ENCODE measurements at regions not wholly inside any gene's neighbourhood (a gene's known extent, or its start where the extent isn't known, plus 50 kb on each side); places are given as distances from the start of the nearest gene placed in this dataset.

DNA sequence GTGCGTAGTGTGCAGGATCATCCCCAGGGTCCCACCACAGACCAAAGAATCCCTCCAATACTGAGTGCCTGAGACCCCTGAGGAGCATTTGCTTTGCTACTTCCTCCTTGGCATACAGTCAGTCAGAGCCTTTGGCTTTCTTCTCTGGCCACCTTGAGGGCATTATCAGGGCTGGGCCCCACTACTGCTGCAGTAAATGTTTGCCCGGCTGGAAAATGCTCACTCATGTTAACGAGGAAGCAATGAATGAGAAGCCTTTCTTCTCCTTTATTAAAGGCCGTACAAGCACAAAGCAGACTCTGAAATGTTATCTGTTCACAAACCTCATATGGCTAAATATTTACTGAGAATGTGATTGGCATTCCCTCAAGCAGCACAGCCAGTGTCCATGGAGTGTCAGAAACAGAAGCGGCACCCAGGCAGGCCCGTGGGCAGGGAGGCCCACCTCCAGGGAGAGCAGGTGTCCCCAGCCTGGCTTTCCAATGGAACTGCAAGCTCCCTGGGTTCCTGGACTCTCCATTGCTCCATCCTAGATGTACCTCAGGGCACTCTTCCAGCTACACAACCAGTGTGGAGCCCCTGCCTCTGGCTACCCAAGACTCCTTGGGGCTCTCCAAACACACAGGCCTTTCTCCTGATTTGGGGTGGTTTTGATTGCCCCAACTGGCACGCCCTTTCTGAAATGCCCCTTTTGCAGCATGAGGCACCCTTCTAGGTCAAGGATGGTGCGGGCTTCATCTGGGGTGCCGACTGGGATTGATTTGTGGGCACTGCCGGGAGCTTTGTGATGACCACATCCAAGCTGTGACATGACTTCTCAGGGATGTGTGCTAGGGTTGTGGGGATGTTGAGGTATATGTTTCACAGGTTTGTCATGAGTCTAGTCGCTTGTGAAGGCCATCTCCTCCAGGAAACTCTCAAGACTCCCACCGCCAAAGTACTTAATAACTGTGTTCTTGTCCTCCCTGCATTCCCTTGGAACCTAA is 195.6 kb downstream of the FAM43A start:
- Histone ChIP-seq H4K20me1 (ENCODE audit: control insufficient read depth, insufficient read depth, low read length, poor library complexity, severe bottlenecking) (no peaks in the 10 kb centered on the region), H3K79me2 (ENCODE audit: control insufficient read depth, insufficient read depth, low read length) (no peaks in the 10 kb centered on the region), H3K27me3 (replicated peaks in 1 of 4; ENCODE audit: control extremely low read depth in 1 of 4, control insufficient read depth in 3 of 4, insufficient read depth in 4 of 4, low read length in 3 of 4) (no peaks in the 10 kb centered on the region), H3K27ac (ENCODE audit: low read length in 2 of 2) (no peak overlapping the region), H3K9me3 (ENCODE audit: control extremely low read depth in 1 of 3, control insufficient read depth in 2 of 3, insufficient read depth in 1 of 3, low read length in 2 of 3) (peaks cover 1 to 26% (median 17%) of the 10 kb centered on the region in 3 donors), H3K4me2 (replicated peaks; ENCODE audit: low read depth, low read length, poor library complexity, severe bottlenecking) (no peak overlapping the region), H3K4me1 (ENCODE audit: control insufficient read depth in 2 of 2, insufficient read depth in 2 of 2, low read length in 2 of 2) (peaks cover 15% of the 10 kb centered on the region in 2 donors), H3K9ac (ENCODE audit: low read length) (no peak overlapping the region), H3K36me3 (replicated peaks in 1 of 2; ENCODE audit: control extremely low read depth in 1 of 2, control insufficient read depth in 1 of 2, extremely low read depth in 1 of 2, insufficient read depth in 2 of 2, low read length in 1 of 2) (no peaks in the 10 kb centered on the region), H3K4me3 (ENCODE audit: control extremely low read depth in 1 of 5, extremely low read depth in 1 of 5, insufficient read depth in 1 of 5, low read depth in 2 of 5, low read length in 4 of 5) (no peak overlapping the region), H2AFZ (ENCODE audit: insufficient read depth, low read depth, low read length, poor library complexity, severe bottlenecking) (no peak overlapping the region)
- no peak for DNase-seq
- WGBS (ENCODE audit: insufficient coverage), result 80% methylated on average over 8 of the region's 12 CpGs
- ATAC-seq (ENCODE audit: low read depth), result no peak
- Mint-ChIP-seq H3K27ac (no peak overlapping the region), H3K9me3 (ENCODE audit: insufficient read depth) (peaks cover 8% of the 10 kb centered on the region), H3K4me1 (peaks cover 23% of the 10 kb centered on the region), H3K4me3 (no peak overlapping the region), H3K27me3 (peaks cover 11% of the 10 kb centered on the region)
- ChIA-PET POLR2A (no interaction called here), CTCF (interaction anchor here (0.9 kb wide), 1 partner anchor 9 kb away, joined by 3 read pairs; no protein-coding TSS in a partner anchor)
- TF ChIP-seq, protein P1, sequence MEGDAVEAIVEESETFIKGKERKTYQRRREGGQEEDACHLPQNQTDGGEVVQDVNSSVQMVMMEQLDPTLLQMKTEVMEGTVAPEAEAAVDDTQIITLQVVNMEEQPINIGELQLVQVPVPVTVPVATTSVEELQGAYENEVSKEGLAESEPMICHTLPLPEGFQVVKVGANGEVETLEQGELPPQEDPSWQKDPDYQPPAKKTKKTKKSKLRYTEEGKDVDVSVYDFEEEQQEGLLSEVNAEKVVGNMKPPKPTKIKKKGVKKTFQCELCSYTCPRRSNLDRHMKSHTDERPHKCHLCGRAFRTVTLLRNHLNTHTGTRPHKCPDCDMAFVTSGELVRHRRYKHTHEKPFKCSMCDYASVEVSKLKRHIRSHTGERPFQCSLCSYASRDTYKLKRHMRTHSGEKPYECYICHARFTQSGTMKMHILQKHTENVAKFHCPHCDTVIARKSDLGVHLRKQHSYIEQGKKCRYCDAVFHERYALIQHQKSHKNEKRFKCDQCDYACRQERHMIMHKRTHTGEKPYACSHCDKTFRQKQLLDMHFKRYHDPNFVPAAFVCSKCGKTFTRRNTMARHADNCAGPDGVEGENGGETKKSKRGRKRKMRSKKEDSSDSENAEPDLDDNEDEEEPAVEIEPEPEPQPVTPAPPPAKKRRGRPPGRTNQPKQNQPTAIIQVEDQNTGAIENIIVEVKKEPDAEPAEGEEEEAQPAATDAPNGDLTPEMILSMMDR (IDR thresholded peaks at IDR 0.05), result no peak
- TF ChIP-seq EZH2 (IDR thresholded peaks at IDR 0.05; ENCODE audit: borderline replicate concordance, insufficient read depth, low read depth, low read length, poor library complexity, severe bottlenecking), result no peak
- intact Hi-C loops (cut with micrococcal nuclease), result no loop called here

Measured in B cell (primary cell).